Astrocyte of the cerebellum (primary cell): ENCODE measurements at regions not wholly inside any gene's neighbourhood (a gene's known extent, or its start where the extent isn't known, plus 50 kb on each side); places are given as distances from the start of the nearest gene placed in this dataset.

Experiments used
- DNase-seq: peaks from one replicate; pipeline ENCODE4 v3.0.0-alpha.2; 2011; ENCODE audit warnings: low read depth
- H3K4me3 ChIP-seq: 2 replicates; pipeline ENCODE4 v1.5.1; 2011; ENCODE audit warnings: mild to moderate bottlenecking, low read depth, low read length, moderate library complexity
- in situ Hi-C: cut with HindIII; loops from 2 replicates; pipeline ENCODE4 v1.10.0; 2017; ENCODE audit warnings: low sequenced_read_pairs
- TF ChIP-seq, protein P1 (sequence below): IDR thresholded peaks from 2 replicates; pipeline ENCODE4 v1.5.1; 2012; ENCODE audit warnings: low read length, low read depth, moderate library complexity, mild to moderate bottlenecking; ENCODE audit errors: missing control alignments

DNA sequence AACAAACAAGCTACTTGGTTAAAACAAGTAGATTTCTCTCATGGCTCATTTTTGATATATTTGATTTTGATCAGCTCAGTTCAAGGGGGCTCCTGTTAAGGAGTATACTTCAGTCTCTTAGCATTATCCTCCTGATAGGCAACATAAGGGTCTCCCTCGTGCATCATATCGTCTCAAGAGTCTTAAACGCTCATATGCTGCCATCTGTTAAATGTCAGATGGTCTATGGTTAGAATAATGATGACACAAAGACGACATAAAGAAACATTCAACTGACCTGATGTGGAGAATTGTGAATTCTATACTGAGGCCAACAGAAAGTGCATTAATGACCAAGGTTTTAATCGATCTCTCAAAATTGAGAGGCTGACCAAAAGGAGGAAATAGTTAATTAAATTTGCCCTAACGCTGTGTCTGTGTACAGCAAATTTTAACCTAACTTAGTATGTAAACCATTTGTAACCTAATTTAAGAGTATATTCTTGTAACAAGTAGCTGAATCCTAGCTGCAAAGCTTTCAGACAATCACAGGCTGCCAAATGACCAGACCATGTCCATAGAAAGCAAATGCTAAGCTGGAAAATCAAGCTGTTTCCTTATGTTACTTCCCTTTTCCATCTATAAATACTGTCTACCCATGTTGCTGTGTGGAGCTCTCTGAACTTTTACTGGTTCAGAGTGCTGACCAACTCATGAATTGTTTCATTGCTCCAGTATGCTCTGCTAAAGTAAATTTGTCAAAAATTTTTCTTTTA lies 1688.5 kb downstream of the GRIK2 start:
- no peak for DNase-seq
- in situ Hi-C loops = no loop called here
- TF ChIP-seq, protein P1, sequence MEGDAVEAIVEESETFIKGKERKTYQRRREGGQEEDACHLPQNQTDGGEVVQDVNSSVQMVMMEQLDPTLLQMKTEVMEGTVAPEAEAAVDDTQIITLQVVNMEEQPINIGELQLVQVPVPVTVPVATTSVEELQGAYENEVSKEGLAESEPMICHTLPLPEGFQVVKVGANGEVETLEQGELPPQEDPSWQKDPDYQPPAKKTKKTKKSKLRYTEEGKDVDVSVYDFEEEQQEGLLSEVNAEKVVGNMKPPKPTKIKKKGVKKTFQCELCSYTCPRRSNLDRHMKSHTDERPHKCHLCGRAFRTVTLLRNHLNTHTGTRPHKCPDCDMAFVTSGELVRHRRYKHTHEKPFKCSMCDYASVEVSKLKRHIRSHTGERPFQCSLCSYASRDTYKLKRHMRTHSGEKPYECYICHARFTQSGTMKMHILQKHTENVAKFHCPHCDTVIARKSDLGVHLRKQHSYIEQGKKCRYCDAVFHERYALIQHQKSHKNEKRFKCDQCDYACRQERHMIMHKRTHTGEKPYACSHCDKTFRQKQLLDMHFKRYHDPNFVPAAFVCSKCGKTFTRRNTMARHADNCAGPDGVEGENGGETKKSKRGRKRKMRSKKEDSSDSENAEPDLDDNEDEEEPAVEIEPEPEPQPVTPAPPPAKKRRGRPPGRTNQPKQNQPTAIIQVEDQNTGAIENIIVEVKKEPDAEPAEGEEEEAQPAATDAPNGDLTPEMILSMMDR = no peak
- no peak overlapping the region for H3K4me3 ChIP-seq

DNA sequence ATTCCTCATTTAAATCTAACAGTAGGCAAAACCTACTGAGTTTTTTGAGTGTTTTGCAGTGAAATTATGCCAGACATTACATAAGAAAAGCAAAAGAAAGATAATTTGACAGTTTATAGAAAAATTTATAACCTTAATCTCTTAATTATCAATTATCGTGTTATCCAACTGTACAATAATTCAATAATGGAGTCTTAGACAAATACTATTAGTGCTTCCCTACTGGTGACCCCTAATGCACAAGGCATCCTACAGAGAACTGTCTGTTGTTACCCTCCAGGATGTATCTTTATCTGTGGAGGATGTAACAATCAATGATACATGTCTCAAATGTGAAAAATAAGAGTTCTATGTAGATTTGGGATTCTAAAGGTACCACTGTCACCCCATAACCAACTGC lies 1687.6 kb downstream of the GRIK2 start:
- no peak overlapping the region for H3K4me3 ChIP-seq
- in situ Hi-C loops = no loop called here
- TF ChIP-seq, protein P1 = no peak
- DNase-seq = no peak

DNA sequence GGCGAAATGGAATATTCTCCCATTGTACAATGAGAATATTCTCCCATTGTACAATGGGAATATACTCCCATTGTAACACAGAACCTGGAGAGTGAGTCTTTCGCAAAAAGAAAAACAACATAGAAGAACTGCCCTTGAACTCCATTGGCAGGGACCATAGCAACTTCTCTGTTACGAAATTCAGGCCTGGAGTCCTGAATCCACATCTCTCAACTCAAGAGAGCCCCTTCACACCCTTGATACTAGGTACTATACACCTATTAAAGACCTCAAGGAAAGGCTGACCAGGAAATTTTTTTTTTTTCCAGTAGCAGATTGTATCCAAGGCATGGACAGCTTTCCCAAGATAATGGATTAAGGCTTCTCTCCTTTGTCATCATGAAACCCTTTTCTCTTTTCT lies 1687.0 kb downstream of the GRIK2 start:
- H3K4me3 ChIP-seq = no peak overlapping the region
- no peak for DNase-seq
- in situ Hi-C loops = no loop called here
- TF ChIP-seq, protein P1 = no peak

DNA sequence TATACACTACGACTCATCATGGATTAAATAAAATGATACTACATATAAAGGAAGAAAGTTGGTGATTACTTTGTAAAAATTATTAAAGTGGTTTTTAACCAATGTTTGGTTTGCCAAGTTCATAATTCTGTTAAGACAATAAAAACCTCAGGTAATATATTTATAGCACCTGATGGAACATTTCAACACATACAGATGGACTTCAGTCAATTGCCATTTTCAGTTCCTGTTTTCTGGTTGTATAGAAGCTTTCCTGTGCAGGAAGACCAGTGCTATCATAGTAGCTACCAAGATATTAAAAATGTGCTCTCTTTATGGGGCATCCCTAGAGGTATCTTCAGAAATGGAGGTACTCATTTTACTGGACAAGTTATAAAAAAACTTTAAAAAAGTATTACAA lies 1686.4 kb downstream of the GRIK2 start:
- no peak for DNase-seq
- in situ Hi-C loops = no loop called here
- TF ChIP-seq, protein P1 = no peak
- no peak overlapping the region for H3K4me3 ChIP-seq

DNA sequence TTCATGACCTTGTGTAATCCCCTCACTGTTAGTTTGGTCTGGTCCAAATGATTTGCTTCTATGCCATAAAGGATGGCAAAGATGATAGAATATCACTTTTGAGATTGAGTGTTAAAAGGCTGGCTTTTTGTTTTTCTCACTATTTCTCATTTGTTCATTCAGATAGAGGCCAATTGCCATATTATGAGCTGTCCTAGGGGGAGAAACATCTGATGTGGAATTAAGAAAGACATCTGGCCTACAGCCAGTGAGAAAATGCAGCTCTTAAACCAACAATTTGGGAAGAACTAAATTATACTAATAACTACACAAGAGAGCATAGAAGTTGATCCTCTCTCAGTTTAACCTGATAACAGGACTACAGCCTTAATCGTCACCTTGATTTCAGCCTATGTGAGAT lies 1668.6 kb downstream of the GRIK2 start:
- in situ Hi-C loops = no loop called here
- no peak overlapping the region for H3K4me3 ChIP-seq
- DNase-seq = no peak
- TF ChIP-seq, protein P1 = no peak

DNA sequence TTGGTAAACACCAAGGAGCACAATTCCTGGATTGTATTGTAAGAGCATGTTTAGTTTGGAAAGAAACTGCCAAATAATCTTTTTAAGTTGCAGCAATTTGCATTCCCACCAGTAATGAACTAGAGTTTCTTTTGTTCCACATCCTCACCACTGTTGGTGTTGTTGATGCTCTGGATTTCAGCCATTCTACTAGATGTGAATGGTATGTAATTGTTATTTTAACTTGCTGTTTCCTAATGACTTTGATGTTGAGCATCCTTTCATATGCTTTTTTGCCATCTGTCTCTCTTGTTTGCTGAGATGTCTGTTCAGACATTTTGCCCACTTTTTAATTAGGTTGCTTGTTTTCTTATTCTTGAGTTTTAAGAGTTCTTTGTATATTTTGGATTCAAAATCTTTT lies 1654.1 kb downstream of the GRIK2 start:
- TF ChIP-seq, protein P1 = no peak
- in situ Hi-C loops = no loop called here
- no peak overlapping the region for H3K4me3 ChIP-seq
- DNase-seq = no peak
